Effector memory CD8-positive, alpha-beta T cell (primary cell): ENCODE measurements at regions not wholly inside any gene's neighbourhood (a gene's known extent, or its start where the extent isn't known, plus 50 kb on each side); places are given as distances from the start of the nearest gene placed in this dataset.

Experiments used
- ATAC-seq: fragments of 150-1000 bp; cut with Tn5 transposase; replicated peaks from 2 replicates; pipeline ENCODE4 v1.10.0; 2021; ENCODE audit warnings: mild to moderate bottlenecking, moderate library complexity
- DNase-seq, 3 experiments: peaks; one replicate each; pipeline ENCODE4 v3.0.0; 2021
- H3K27ac Mint-ChIP-seq, 2 donors: one replicate each; pipeline ENCODE4 v1.8.0; 2022; ENCODE audit warnings: mild to moderate bottlenecking in 2 of 2, mixed read lengths in 2 of 2, moderate library complexity in 2 of 2
- H3K27me3 Mint-ChIP-seq, 2 donors: one replicate each; pipeline ENCODE4 v1.8.0; 2022; ENCODE audit warnings: mixed read lengths in 2 of 2
- H3K36me3 Mint-ChIP-seq: one replicate; pipeline ENCODE4 v1.8.0; 2022; ENCODE audit warnings: mild to moderate bottlenecking, moderate library complexity, mixed read lengths; ENCODE audit not compliant: insufficient read depth
- H3K4me1 Mint-ChIP-seq, 2 donors: one replicate each; pipeline ENCODE4 v1.8.0; 2022; ENCODE audit warnings: low read depth in 2 of 2, mixed read lengths in 2 of 2
- H3K4me3 Mint-ChIP-seq, 2 donors: one replicate each; pipeline ENCODE4 v1.8.0; 2022; ENCODE audit warnings: mild to moderate bottlenecking in 2 of 2, mixed read lengths in 2 of 2, moderate library complexity in 2 of 2
- H3K9me3 Mint-ChIP-seq, 2 donors: one replicate each; pipeline ENCODE4 v1.8.0; 2022; ENCODE audit warnings: mixed read lengths in 2 of 2

- no peak for ATAC-seq
- H3K27ac Mint-ChIP-seq = no peak overlapping the region
- H3K9me3 Mint-ChIP-seq = no peaks in the 10 kb centered on the region
- H3K36me3 Mint-ChIP-seq = no peaks in the 10 kb centered on the region
- peaks cover 0 to 14% of the 10 kb centered on the region in 2 donors for H3K27me3 Mint-ChIP-seq
- DNase-seq = no peak
- H3K4me3 Mint-ChIP-seq = no peak overlapping the region
- no peaks in the 10 kb centered on the region for H3K4me1 Mint-ChIP-seq
These were observed 159.6 kb upstream of the PJA1 start for GRCh38 chrX:69324851-69325250.

DNA sequence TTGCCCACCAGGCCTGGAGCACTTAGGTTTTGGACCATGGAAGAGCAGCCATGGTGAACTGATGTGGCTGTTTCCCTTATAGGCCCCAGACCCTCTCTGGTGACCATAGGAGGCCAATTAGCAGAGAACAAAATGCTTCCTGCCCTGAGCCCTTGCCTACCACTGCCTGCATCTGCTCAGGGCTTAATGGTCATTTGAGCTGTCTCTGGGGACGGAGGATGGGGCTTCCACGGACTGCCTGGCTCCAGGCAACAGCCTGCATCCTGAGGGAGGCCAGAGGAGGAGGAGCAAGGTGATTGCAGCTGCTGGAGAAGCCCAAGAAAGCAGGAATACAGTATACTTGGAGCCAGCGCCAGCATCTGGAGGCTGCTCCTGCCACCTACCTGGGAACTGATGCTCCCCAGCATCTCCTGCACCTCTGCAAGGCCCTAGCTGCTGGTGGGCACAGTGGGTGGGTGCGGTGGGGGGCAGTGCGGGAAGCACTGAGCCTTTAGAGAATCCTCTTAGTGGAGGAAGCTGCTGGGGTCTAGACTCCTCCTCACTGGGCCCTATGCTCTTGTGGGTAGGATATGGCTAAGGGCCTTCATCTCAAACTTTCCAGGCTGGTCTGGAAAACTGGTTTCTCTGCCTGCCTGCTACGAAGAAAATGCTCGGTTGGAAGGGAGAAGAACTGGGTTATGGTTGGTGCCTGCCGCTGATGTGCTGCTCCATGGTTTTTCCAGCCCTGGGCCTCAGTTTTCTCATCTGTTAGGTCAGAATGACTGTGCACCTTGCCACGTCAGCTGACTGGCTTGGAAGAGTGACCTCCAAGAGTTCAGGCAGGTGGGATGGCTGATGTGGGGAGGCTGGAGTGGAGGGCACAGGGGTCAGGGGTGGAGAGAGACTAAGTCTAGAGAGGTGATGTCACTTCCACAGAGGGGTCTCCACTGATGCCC lies 158.8 kb upstream of the PJA1 start:
- H3K4me1 Mint-ChIP-seq = no peaks in the 10 kb centered on the region
- no peak for DNase-seq
- H3K36me3 Mint-ChIP-seq = no peaks in the 10 kb centered on the region
- H3K27ac Mint-ChIP-seq = no peak overlapping the region
- no peak overlapping the region for H3K4me3 Mint-ChIP-seq
- peaks cover 0 to 14% of the 10 kb centered on the region in 2 donors for H3K27me3 Mint-ChIP-seq
- ATAC-seq = no peak
- no peaks in the 10 kb centered on the region for H3K9me3 Mint-ChIP-seq

- H3K4me1 Mint-ChIP-seq = no peaks in the 10 kb centered on the region
- no peaks in the 10 kb centered on the region for H3K9me3 Mint-ChIP-seq
- DNase-seq (no peak), ATAC-seq (no peak)
- H3K36me3 Mint-ChIP-seq = no peaks in the 10 kb centered on the region
- H3K4me3 Mint-ChIP-seq = no peak overlapping the region
- no peak overlapping the region for H3K27ac Mint-ChIP-seq
- peaks cover 0 to 14% of the 10 kb centered on the region in 2 donors for H3K27me3 Mint-ChIP-seq
These were observed 156.5 kb upstream of the PJA1 start for GRCh38 chrX:69321789-69322188.

- ATAC-seq (no peak), DNase-seq (no peak)
- Mint-ChIP-seq H3K4me3 (no peak overlapping the region), H3K36me3 (no peaks in the 10 kb centered on the region), H3K9me3 (no peaks in the 10 kb centered on the region), H3K27ac (no peak overlapping the region), H3K4me1 (no peaks in the 10 kb centered on the region), H3K27me3 (peaks cover 0 to 14% of the 10 kb centered on the region in 2 donors)
These were observed 155.9 kb upstream of the PJA1 start for GRCh38 chrX:69321006-69321655.

- Mint-ChIP-seq H3K27ac (no peak overlapping the region), H3K4me1 (no peaks in the 10 kb centered on the region), H3K4me3 (no peak overlapping the region), H3K36me3 (no peaks in the 10 kb centered on the region), H3K9me3 (no peaks in the 10 kb centered on the region), H3K27me3 (peaks cover 0 to 14% of the 10 kb centered on the region in 2 donors)
- DNase-seq (no peak), ATAC-seq (no peak)
These were observed 154.9 kb upstream of the PJA1 start for GRCh38 chrX:69320116-69320515.

DNA sequence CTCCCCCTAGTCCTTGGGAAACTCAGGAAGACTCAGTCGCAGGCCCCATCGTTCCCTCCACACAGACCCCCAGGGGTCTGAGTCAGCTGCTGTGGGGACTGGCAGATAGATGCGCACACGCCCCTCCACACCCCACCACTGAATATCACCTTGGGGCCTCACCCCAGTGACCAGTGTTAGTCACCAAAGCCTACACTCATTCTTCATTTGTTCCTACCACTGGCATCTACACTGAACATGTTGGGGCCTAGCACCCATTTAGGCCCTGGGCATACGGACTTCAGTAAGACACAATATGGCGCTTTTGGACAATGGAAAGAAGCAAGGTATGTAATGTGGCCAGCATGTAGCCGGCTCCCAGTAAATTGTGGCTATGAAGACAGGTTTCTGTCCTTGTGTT lies 154.1 kb upstream of the PJA1 start:
- no peaks in the 10 kb centered on the region for H3K36me3 Mint-ChIP-seq
- H3K27ac Mint-ChIP-seq = no peak overlapping the region
- peaks cover 0 to 4% of the 10 kb centered on the region in 2 donors for H3K4me1 Mint-ChIP-seq
- H3K4me3 Mint-ChIP-seq = no peak overlapping the region
- no peaks in the 10 kb centered on the region for H3K9me3 Mint-ChIP-seq
- ATAC-seq (no peak), DNase-seq (no peak)
- peaks cover 0 to 14% of the 10 kb centered on the region in 2 donors for H3K27me3 Mint-ChIP-seq

- H3K27ac Mint-ChIP-seq = no peak overlapping the region
- H3K9me3 Mint-ChIP-seq = no peaks in the 10 kb centered on the region
- no peak for ATAC-seq
- no peak overlapping the region for H3K4me3 Mint-ChIP-seq
- H3K4me1 Mint-ChIP-seq = peaks cover 0 to 4% of the 10 kb centered on the region in 2 donors
- H3K27me3 Mint-ChIP-seq = peaks cover 0 to 14% of the 10 kb centered on the region in 2 donors
- no peaks in the 10 kb centered on the region for H3K36me3 Mint-ChIP-seq
- no peak for DNase-seq
These were observed 153.5 kb upstream of the PJA1 start for GRCh38 chrX:69318651-69319340.

DNA sequence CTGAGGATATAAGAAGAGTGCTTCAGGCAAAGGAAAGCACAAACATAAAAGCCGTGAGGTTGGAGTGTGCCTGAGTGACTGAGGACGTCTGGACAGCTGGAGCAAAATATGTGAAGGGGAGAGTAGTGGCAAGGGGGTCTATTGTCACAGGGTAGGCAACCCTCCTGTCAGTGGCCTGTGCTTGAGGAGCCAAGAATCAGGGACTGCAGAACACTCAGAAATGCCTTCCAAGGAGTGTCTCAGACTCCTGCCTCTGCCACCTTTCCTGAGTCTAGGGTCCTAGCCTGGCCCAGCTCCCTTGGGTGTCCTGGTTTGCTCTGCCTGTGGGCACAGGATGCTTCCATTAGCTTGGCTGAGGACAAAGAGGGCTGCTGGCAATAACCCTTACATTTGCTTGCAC lies 152.5 kb upstream of the PJA1 start:
- H3K27ac Mint-ChIP-seq = no peak overlapping the region
- ATAC-seq = no peak
- no peak overlapping the region for H3K4me3 Mint-ChIP-seq
- DNase-seq = no peak
- H3K4me1 Mint-ChIP-seq = peaks cover 0 to 4% of the 10 kb centered on the region in 2 donors
- H3K36me3 Mint-ChIP-seq = no peaks in the 10 kb centered on the region
- peaks cover 0 to 14% of the 10 kb centered on the region in 2 donors for H3K27me3 Mint-ChIP-seq
- no peaks in the 10 kb centered on the region for H3K9me3 Mint-ChIP-seq

DNA sequence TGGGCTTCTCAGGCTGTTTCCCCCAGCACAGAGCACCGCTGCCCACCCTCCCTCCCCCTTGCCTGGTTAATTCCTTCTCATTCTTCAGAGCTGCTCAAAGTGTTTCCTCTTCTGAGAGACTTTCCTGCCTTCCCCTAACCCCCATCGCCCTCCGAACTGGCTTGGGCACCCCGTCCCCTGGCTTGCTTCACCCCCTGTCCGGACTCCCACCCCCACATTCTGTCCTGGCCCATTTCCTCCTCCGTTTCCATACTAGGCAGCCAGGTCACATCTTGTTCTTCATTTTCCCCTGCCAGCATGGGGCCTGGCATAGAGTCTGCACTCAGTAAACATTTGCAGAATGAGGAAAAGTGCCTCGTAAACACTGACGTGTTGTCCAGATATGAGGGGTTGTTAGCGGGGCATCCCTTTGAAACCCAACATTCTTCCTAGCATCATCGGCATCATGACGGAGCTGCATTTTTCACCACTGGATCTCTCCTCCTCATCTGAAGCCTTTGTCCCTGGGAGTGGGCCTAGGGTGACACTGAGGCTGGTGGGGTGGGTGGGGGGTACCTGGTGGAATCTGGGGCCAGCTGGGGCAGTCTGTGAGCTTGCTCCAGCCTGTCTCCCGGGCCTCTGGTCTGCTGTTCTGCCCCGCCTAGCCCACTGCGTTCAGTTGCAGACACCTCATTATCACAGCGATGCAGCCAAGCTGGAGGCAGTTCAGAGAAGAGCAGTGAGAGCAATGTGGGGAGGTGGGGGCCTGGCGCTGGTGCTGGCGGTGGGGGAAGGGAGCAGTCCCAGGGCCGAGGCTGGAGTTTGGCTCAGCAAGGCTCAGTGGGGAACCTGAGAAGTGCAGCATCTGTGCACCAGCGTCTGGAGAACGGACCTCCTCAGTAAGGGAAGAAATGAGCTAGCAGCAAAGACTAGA lies 149.4 kb upstream of the PJA1 start:
- Mint-ChIP-seq H3K9me3 (no peaks in the 10 kb centered on the region), H3K4me3 (no peak overlapping the region), H3K4me1 (peaks cover 0 to 4% of the 10 kb centered on the region in 2 donors), H3K36me3 (no peaks in the 10 kb centered on the region), H3K27ac (no peak overlapping the region), H3K27me3 (no peaks in the 10 kb centered on the region)
- no peak for DNase-seq
- no peak for ATAC-seq

DNA sequence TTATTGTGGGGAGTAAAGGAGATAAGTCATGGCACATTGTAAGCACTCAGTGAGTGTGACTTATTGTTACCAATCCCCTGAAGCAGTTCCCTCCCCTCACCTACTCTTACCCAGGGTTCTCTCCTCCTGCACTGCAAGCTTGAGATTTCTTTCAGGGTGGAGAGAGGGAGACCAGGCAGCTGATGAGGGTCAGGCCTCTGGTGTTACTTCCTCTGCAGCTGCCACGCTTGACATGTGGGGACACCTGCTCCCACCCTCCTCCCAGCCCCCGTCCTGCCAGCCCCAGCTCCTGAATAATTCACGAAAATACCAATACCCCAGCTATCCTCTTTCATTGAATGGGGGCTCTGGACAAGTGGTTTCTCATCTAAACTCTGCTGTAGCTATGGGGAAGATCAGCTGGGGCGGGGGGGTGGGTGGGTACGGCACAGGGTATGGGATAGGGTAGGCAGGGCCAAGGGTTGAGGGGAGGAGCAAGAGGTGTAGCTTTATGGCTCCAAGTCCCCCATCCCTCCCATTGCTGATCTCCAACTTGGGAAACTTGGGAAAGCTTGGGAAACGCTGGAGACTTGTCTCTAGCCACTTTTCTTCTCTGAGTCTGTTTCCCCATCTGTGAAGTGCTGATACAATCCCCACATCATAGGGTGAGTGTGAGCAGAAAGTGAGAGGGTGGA lies 148.5 kb upstream of the PJA1 start:
- ATAC-seq = no peak
- Mint-ChIP-seq H3K4me1 (peaks cover 0 to 4% of the 10 kb centered on the region in 2 donors), H3K4me3 (no peak overlapping the region), H3K27me3 (no peaks in the 10 kb centered on the region), H3K27ac (no peak overlapping the region), H3K36me3 (no peaks in the 10 kb centered on the region), H3K9me3 (no peaks in the 10 kb centered on the region)
- DNase-seq = no peak

DNA sequence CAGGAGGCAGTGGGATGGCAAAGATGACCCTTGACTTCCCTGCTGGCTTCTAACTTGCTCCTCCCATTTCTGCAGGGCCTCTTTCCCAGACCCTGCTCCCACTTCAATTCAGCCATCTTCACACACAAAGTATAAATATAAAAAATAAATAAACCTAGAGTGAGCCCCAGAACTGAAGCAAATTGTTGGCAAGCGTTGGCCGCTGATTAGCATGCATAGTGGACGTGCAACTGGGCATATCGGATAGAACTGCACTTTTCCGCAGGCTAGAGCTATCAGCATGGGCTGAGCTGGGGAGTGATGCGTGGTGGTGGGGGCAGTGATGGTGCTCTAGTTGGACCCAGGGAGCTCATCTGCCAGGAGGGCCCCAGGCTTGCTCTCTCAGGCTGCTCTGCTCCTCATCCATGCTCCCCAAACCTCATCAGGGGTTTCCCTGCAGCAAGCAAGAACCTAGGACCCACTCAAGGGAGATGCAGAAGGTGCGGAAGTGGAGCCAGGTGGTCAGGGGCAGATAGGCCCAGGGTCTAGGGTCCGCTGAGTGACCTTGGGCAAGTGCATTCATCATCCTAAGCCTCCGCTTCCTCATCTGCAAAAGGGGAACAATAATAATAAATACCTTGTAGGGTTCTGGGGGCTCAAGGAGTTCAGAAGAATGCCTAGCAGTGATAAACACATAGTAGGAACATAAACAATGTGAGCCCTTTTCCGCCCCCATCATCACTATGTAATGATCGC lies 146.8 kb upstream of the PJA1 start:
- no peaks in the 10 kb centered on the region for H3K36me3 Mint-ChIP-seq
- no peak for DNase-seq
- no peak overlapping the region for H3K27ac Mint-ChIP-seq
- ATAC-seq = no peak
- H3K4me1 Mint-ChIP-seq = peaks cover 0 to 4% of the 10 kb centered on the region in 2 donors
- H3K4me3 Mint-ChIP-seq = no peak overlapping the region
- H3K27me3 Mint-ChIP-seq = no peaks in the 10 kb centered on the region
- H3K9me3 Mint-ChIP-seq = no peaks in the 10 kb centered on the region
